SK-N-MC (cell line): ENCODE measurements at regions not wholly inside any gene's neighbourhood (a gene's known extent, or its start where the extent isn't known, plus 50 kb on each side); places are given as distances from the start of the nearest gene placed in this dataset.

Source experiments
- EZH2 ChIP-seq: fragments of 200-600 bp; sonication (generic); IDR thresholded peaks from one replicate; pipeline ENCODE4 v1.6.1; 2017; ENCODE audit warnings: antibody characterized with exemption
- FOXP2 ChIP-seq: optimal IDR thresholded peaks from 2 replicates; pipeline ENCODE3; 2011; ENCODE audit warnings: mild to moderate bottlenecking, moderate library complexity; ENCODE audit not compliant: insufficient read depth; ENCODE audit errors: extremely low read length, control extremely low read depth
- POLR2AphosphoS5 ChIP-seq: IDR thresholded peaks from 2 replicates; pipeline ENCODE4 v1.6.1; 2012; ENCODE audit warnings: mild to moderate bottlenecking, low read depth, low read length, borderline replicate concordance

DNA sequence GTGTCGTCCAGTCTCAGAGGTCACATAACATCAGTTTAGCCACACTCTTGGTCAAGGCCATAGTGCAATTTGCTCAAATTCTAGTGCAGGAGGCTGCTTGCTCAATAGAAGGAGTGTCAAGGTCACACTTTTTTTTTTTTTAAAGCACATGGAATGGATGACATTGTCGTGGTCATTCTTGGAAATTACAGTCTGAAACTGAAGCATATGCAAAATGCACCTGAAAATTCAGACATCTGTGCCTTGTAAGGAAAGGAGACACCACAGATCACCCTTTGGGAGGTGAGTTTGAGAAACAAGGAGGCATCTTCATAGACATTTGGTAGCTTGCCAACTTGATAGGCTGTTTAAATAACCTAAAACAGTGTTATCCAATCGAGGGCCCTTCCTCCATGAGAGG lies 98.3 kb upstream of the ANKRD10 start:
- TF ChIP-seq EZH2 (no peak), POLR2AphosphoS5 (no peak), FOXP2 (no peak)
